Liver (tissue), 7 donors: ENCODE measurements at regions not wholly inside any gene's neighbourhood (a gene's known extent, or its start where the extent isn't known, plus 50 kb on each side); places are given as distances from the start of the nearest gene placed in this dataset.
A peak's percentile ranks its signal among the peaks of the same experiment; 100 is the strongest.

Experiments
- DNase-seq: peaks from one replicate; pipeline ENCODE4 v3.0.0-alpha.2; 2017; ENCODE audit warnings: low spot score
- H3K27ac ChIP-seq, 2 donors: one replicate each; pipeline ENCODE4 v1.7.0; 2013; ENCODE audit warnings: inconsistent platforms in 2 of 2, low read length in 2 of 2, control low read depth in 1 of 2, low read depth in 1 of 2, mild to moderate bottlenecking in 1 of 2
- H3K27me3 ChIP-seq, 4 donors: one replicate each; pipeline versions ENCODE4 v1.6.1 to v1.7.0; 2013; ENCODE audit warnings: low read length in 3 of 4, inconsistent platforms in 1 of 4, mild to moderate bottlenecking in 1 of 4, moderate library complexity in 1 of 4; ENCODE audit not compliant: control insufficient read depth in 4 of 4, insufficient read depth in 4 of 4
- H3K36me3 ChIP-seq, 4 donors: one replicate each; pipeline versions ENCODE4 v1.6.1 to v1.7.0; 2013; ENCODE audit warnings: low read length in 3 of 4, mild to moderate bottlenecking in 3 of 4, low read depth in 1 of 4, moderate library complexity in 1 of 4; ENCODE audit not compliant: control insufficient read depth in 4 of 4, insufficient read depth in 3 of 4
- H3K4me1 ChIP-seq, 4 donors: one replicate each; pipeline versions ENCODE4 v1.6.1 to v1.7.0; 2013; ENCODE audit warnings: low read length in 3 of 4, mild to moderate bottlenecking in 3 of 4, moderate library complexity in 1 of 4; ENCODE audit not compliant: control insufficient read depth in 4 of 4, insufficient read depth in 4 of 4
- H3K4me3 ChIP-seq, 3 donors: one replicate each; pipeline versions ENCODE4 v1.6.1 to v1.7.0; 2013; ENCODE audit warnings: low read length in 3 of 3, control low read depth in 1 of 3, low read depth in 1 of 3, mild to moderate bottlenecking in 1 of 3
- H3K9ac ChIP-seq, 2 donors: one replicate each; pipeline ENCODE4 v1.7.0; 2013; ENCODE audit warnings: low read length in 2 of 2, mild to moderate bottlenecking in 2 of 2, moderate library complexity in 2 of 2, control low read depth in 1 of 2, low read depth in 1 of 2
- H3K9me3 ChIP-seq, 4 donors: one replicate each; pipeline versions ENCODE4 v1.6.1 to v1.7.0; 2013; ENCODE audit warnings: low read length in 3 of 4; ENCODE audit not compliant: control insufficient read depth in 4 of 4
- ATF3 ChIP-seq: IDR thresholded peaks from 2 replicates; pipeline ENCODE4 v1.6.1; 2016; ENCODE audit warnings: antibody characterized with exemption
- EGR1 ChIP-seq, 2 donors: IDR thresholded peaks; 2 replicates each; pipeline ENCODE4 v1.6.1; 2016 to 2018; ENCODE audit warnings: antibody characterized with exemption in 2 of 2, low read depth in 2 of 2
- FOXA1 ChIP-seq: IDR thresholded peaks from 2 replicates; pipeline ENCODE4 v1.6.1; 2016; ENCODE audit warnings: antibody characterized with exemption
- FOXA2 ChIP-seq: IDR thresholded peaks from 2 replicates; pipeline ENCODE4 v1.6.1; 2016; ENCODE audit warnings: antibody characterized with exemption
- GABPA ChIP-seq, 2 donors: IDR thresholded peaks in 1 of 2; conservative IDR thresholded peaks in 1 of 2; 2 replicates each; pipeline ENCODE4 v1.6.1; 2016; ENCODE audit warnings: antibody characterized with exemption in 2 of 2, mild to moderate bottlenecking in 1 of 2, moderate library complexity in 1 of 2
- HNF4A ChIP-seq, 2 donors: conservative IDR thresholded peaks; 2 replicates each; pipeline ENCODE4 v1.6.1; 2016; ENCODE audit warnings: antibody characterized with exemption in 2 of 2, mild to moderate bottlenecking in 2 of 2
- HNF4G ChIP-seq: IDR thresholded peaks from 2 replicates; pipeline ENCODE4 v1.6.1; 2016; ENCODE audit warnings: antibody characterized with exemption
- JUND ChIP-seq, 2 donors: IDR thresholded peaks; 2 replicates each; pipeline ENCODE4 v1.6.1; 2016; ENCODE audit warnings: antibody characterized with exemption in 2 of 2
- MAX ChIP-seq: IDR thresholded peaks from 2 replicates; pipeline ENCODE4 v1.6.1; 2016; ENCODE audit warnings: antibody characterized with exemption
- NR2F2 ChIP-seq: IDR thresholded peaks from 2 replicates; pipeline ENCODE4 v1.6.1; 2016; ENCODE audit warnings: antibody characterized with exemption
- REST ChIP-seq: IDR thresholded peaks from 2 replicates; pipeline ENCODE4 v1.6.1; 2016; ENCODE audit warnings: antibody characterized with exemption, mild to moderate bottlenecking
- SP1 ChIP-seq: IDR thresholded peaks from 2 replicates; pipeline ENCODE4 v1.6.1; 2018; ENCODE audit warnings: antibody characterized with exemption, mild to moderate bottlenecking
- YY1 ChIP-seq: IDR thresholded peaks from 2 replicates; pipeline ENCODE4 v1.6.1; 2016; ENCODE audit warnings: antibody characterized with exemption, mild to moderate bottlenecking
- ZBTB33 ChIP-seq: IDR thresholded peaks from 2 replicates; pipeline ENCODE4 v1.6.1; 2016; ENCODE audit warnings: antibody characterized with exemption
- WGBS: extraction: QIAGEN DNeasy Blood & Tissue Kit; methylation state at CpG from one replicate; pipeline ENCODE4 v1.1.7; 2013; 5-methylcytosine and 5-hydroxymethylcytosine counted together
- donor health status: healthy.
- donor health status: healthy.
- donor health status: healthy.
- donor health status: healthy.

- Histone ChIP-seq H3K27ac (no peak overlapping the region), H3K9me3 (no peaks in the 10 kb centered on the region), H3K4me1 (peaks cover 6 to 22% (median 16%) of the 10 kb centered on the region in 4 donors), H3K4me3 (no peak overlapping the region), H3K36me3 (no peaks in the 10 kb centered on the region), H3K27me3 (no peaks in the 10 kb centered on the region), H3K9ac (no peak overlapping the region)
- DNase-seq = no peak
- TF ChIP-seq NR2F2 (no peak), EGR1 (IDR thresholded peaks at IDR 0.05; ENCODE audit: low read depth in 2 of 2) (no peak), FOXA2 (no peak), GABPA (IDR thresholded peaks at IDR 0.05 in 1 of 2, conservative IDR thresholded peaks at IDR 0.05 in 1 of 2) (no peak), ATF3 (no peak), REST (no peak), ZBTB33 (no peak)
- WGBS = 89% methylated on average over 17 of the region's 17 CpGs
Measured at GRCh38 chr6:169933251-169933821, 181.9 kb downstream of the ERMARD start.

GRCh38 chr6:169932491-169932890 lies 181.1 kb downstream of the ERMARD start:
- Histone ChIP-seq H3K36me3 (no peaks in the 10 kb centered on the region), H3K27me3 (no peaks in the 10 kb centered on the region), H3K9me3 (no peaks in the 10 kb centered on the region), H3K27ac (no peak overlapping the region), H3K9ac (no peak overlapping the region), H3K4me1 (peaks cover 6 to 22% (median 16%) of the 10 kb centered on the region in 4 donors), H3K4me3 (no peak overlapping the region)
- TF ChIP-seq HNF4A (conservative IDR thresholded peaks at IDR 0.05) (peak in 1 of 2 donors; percentile 14), GABPA (IDR thresholded peaks at IDR 0.05 in 1 of 2, conservative IDR thresholded peaks at IDR 0.05 in 1 of 2) (no peak), SP1 (no peak), YY1 (no peak)
- WGBS = 89% methylated on average over 22 of the region's 22 CpGs
- DNase-seq = no peak

GRCh38 chr6:169931261-169931660 lies 179.8 kb downstream of the ERMARD start:
- H3K9ac ChIP-seq = no peak overlapping the region
- H3K4me1 ChIP-seq = peaks cover 6 to 22% (median 16%) of the 10 kb centered on the region in 4 donors
- H3K36me3 ChIP-seq = no peaks in the 10 kb centered on the region
- TF ChIP-seq NR2F2 = no peak
- no peak for TF ChIP-seq FOXA1
- no peak for TF ChIP-seq MAX
- no peak for TF ChIP-seq JUND (IDR thresholded peaks at IDR 0.05)
- no peak for TF ChIP-seq YY1
- TF ChIP-seq SP1 = no peak
- TF ChIP-seq ATF3 = no peak
- no peak for TF ChIP-seq HNF4A (conservative IDR thresholded peaks at IDR 0.05)
- no peak for TF ChIP-seq HNF4G
- TF ChIP-seq EGR1 (IDR thresholded peaks at IDR 0.05; ENCODE audit: low read depth in 2 of 2) = no peak
- H3K27me3 ChIP-seq = no peaks in the 10 kb centered on the region
- no peak overlapping the region for H3K4me3 ChIP-seq
- no peaks in the 10 kb centered on the region for H3K9me3 ChIP-seq
- no peak overlapping the region for H3K27ac ChIP-seq
- 83% methylated on average over 11 of the region's 11 CpGs for WGBS
- DNase-seq = no peak
